Stimulated activated CD8-positive, alpha-beta memory T cell treated with anti-CD3 and anti-CD28 coated beads, Interleukin-12 subunit alpha, Interleukin-12 subunit beta, amount 100 ng/mL, for 24 hours (primary cell): ENCODE measurements at regions not wholly inside any gene's neighbourhood (a gene's known extent, or its start where the extent isn't known, plus 50 kb on each side); places are given as distances from the start of the nearest gene placed in this dataset.

Experiments used
- DNase-seq: peaks from one replicate; pipeline ENCODE4 v3.0.0-alpha.2; 2020; ENCODE audit errors: extremely low read depth

GRCh38 chr11:112852143-112852866, 108.9 kb upstream of the NCAM1 start:
- DNase-seq: no peak

GRCh38 chr11:112856133-112856532, 105.1 kb upstream of the NCAM1 start:
- no peak for DNase-seq

GRCh38 chr11:112856591-112856990, 104.6 kb upstream of the NCAM1 start:
- no peak for DNase-seq

GRCh38 chr11:112858289-112859023, 102.8 kb upstream of the NCAM1 start:
- DNase-seq: no peak

- no peak for DNase-seq
Observed at GRCh38 chr11:112859787-112860186, 101.4 kb upstream of the NCAM1 start.

- DNase-seq: no peak
Observed at GRCh38 chr11:112861356-112861755, 99.9 kb upstream of the NCAM1 start.

- DNase-seq: no peak
Observed at GRCh38 chr11:112863305-112863704, 97.9 kb upstream of the NCAM1 start.

GRCh38 chr11:112864672-112865071, 96.5 kb upstream of the NCAM1 start:
- DNase-seq: no peak

GRCh38 chr11:112871909-112872500, 89.2 kb upstream of the NCAM1 start:
- no peak for DNase-seq

GRCh38 chr11:112874980-112875379, 86.2 kb upstream of the NCAM1 start:
- DNase-seq: no peak

GRCh38 chr11:112877581-112877980, 83.6 kb upstream of the NCAM1 start:
- DNase-seq: no peak

- no peak for DNase-seq
Observed at GRCh38 chr11:112878033-112878601, 83.1 kb upstream of the NCAM1 start.

- DNase-seq: no peak
Observed at GRCh38 chr11:112880495-112880894, 80.7 kb upstream of the NCAM1 start.

- DNase-seq: no peak
Observed at GRCh38 chr11:112881461-112881860, 79.8 kb upstream of the NCAM1 start.

GRCh38 chr11:112882494-112883381, 78.5 kb upstream of the NCAM1 start:
- DNase-seq: no peak

GRCh38 chr11:112884012-112884767, 77.0 kb upstream of the NCAM1 start:
- DNase-seq: no peak

GRCh38 chr11:112885744-112886433, 75.3 kb upstream of the NCAM1 start:
- DNase-seq: no peak

GRCh38 chr11:112886434-112887370, 74.5 kb upstream of the NCAM1 start:
- DNase-seq: no peak

- DNase-seq: no peak
Observed at GRCh38 chr11:112889446-112889845, 71.8 kb upstream of the NCAM1 start.
